MCF 10A (cell line): ENCODE measurements at regions not wholly inside any gene's neighbourhood (a gene's known extent, or its start where the extent isn't known, plus 50 kb on each side); places are given as distances from the start of the nearest gene placed in this dataset.

Source experiments
- BruUV-seq: library from RNA; stranded (reverse); fragments of 400-500 nt; replicated peaks from 2 replicates; lab custom pipeline; 2021; lab: Mats Ljungman, UMichigan
- CTCF ChIA-PET: fragments of 300-600 bp; sonication (Branson Sonifier 250); formaldehyde crosslinking; extraction: SDS; loops from one replicate; lab custom pipeline; 2021; ENCODE audit warnings: antibody characterized with exemption, inconsistent platforms; lab: Yijun Ruan, JAX
- POLR2A ChIA-PET: fragments of 300-600, 350-650 bp; sonication (Branson Sonifier 250); formaldehyde crosslinking; extraction: SDS; loops from one replicate; lab custom pipeline; 2020; ENCODE audit warnings: antibody characterized with exemption, inconsistent platforms; lab: Yijun Ruan, JAX
- DNase-seq: peaks from one replicate; pipeline ENCODE4 v3.0.0-alpha.2; 2018; ENCODE audit not compliant: unreplicated experiment
- H3K27ac Mint-ChIP-seq: one replicate; pipeline ENCODE4 v1.8.0; 2022; ENCODE audit warnings: mild to moderate bottlenecking, low read depth, mixed read lengths; ENCODE audit not compliant: unreplicated experiment
- H3K27me3 Mint-ChIP-seq: one replicate; pipeline ENCODE4 v1.8.0; 2022; ENCODE audit warnings: mixed read lengths; ENCODE audit not compliant: insufficient read depth, unreplicated experiment
- H3K36me3 Mint-ChIP-seq: one replicate; pipeline ENCODE4 v1.8.0; 2022; ENCODE audit warnings: mild to moderate bottlenecking, moderate library complexity, mixed read lengths; ENCODE audit not compliant: insufficient read depth, unreplicated experiment
- H3K4me1 Mint-ChIP-seq: one replicate; pipeline ENCODE4 v1.8.0; 2022; ENCODE audit warnings: mixed read lengths; ENCODE audit not compliant: insufficient read depth, unreplicated experiment
- H3K4me3 Mint-ChIP-seq: one replicate; pipeline ENCODE4 v1.8.0; 2022; ENCODE audit warnings: mild to moderate bottlenecking, moderate library complexity, mixed read lengths; ENCODE audit not compliant: unreplicated experiment
- H3K9me3 Mint-ChIP-seq: one replicate; pipeline ENCODE4 v1.8.0; 2022; ENCODE audit warnings: mixed read lengths; ENCODE audit not compliant: unreplicated experiment
- CTCF ChIP-seq: fragments of 200-600 bp; IDR thresholded peaks from one replicate; pipeline ENCODE4 v1.8.0; 2022; ENCODE audit warnings: antibody characterized with exemption, mild to moderate bottlenecking; ENCODE audit not compliant: unreplicated experiment
- intact Hi-C: fragments of 100-400 bp; cut with micrococcal nuclease; formaldehyde crosslinking; loops from 2 replicates; pipeline ENCODE4 v1.14.1; 2022

GRCh38 chr3:182603501-182603900, 189.8 kb upstream of the ATP11B start:
- no peaks in the 10 kb centered on the region for H3K27me3 Mint-ChIP-seq
- no TSS peak for BruUV-seq
- no peaks in the 10 kb centered on the region for H3K4me1 Mint-ChIP-seq
- ChIA-PET CTCF (no interaction called here), POLR2A (interaction anchor here (1.2 kb wide), 1 partner anchor 180 kb away, joined by 3 read pairs; no protein-coding TSS in a partner anchor)
- DNase-seq, result peak; percentile 1
- no peak for TF ChIP-seq CTCF
- no peak overlapping the region for H3K27ac Mint-ChIP-seq
- no peaks in the 10 kb centered on the region for H3K9me3 Mint-ChIP-seq
- H3K4me3 Mint-ChIP-seq, result no peak overlapping the region
- intact Hi-C loops, result no loop called here
- H3K36me3 Mint-ChIP-seq, result no peaks in the 10 kb centered on the region

GRCh38 chr3:182605882-182606611, 187.3 kb upstream of the ATP11B start:
- ChIA-PET CTCF (no interaction called here), POLR2A (interaction anchor here (0.7 kb wide), 1 partner anchor 52 kb away, joined by 6 read pairs; no protein-coding TSS in a partner anchor)
- no peak for TF ChIP-seq CTCF
- no peak for DNase-seq
- intact Hi-C loops, result no loop called here
- Mint-ChIP-seq H3K27me3 (no peaks in the 10 kb centered on the region), H3K4me1 (peaks cover 16% of the 10 kb centered on the region), H3K36me3 (no peaks in the 10 kb centered on the region), H3K27ac (no peak overlapping the region), H3K9me3 (no peaks in the 10 kb centered on the region), H3K4me3 (no peak overlapping the region)
- no TSS peak for BruUV-seq

GRCh38 chr3:182606905-182607504, 186.3 kb upstream of the ATP11B start:
- intact Hi-C loops, result no loop called here
- no TSS peak for BruUV-seq
- H3K36me3 Mint-ChIP-seq, result no peaks in the 10 kb centered on the region

More at GRCh38 chr3:182606905-182607504, 186.3 kb upstream of the ATP11B start:
- POLR2A ChIA-PET, result no interaction called here
- H3K4me1 Mint-ChIP-seq, result peaks cover 16% of the 10 kb centered on the region
- no peaks in the 10 kb centered on the region for H3K9me3 Mint-ChIP-seq
- H3K27ac Mint-ChIP-seq, result no peak overlapping the region
- no peak for TF ChIP-seq CTCF
- no peak overlapping the region for H3K4me3 Mint-ChIP-seq
- H3K27me3 Mint-ChIP-seq, result no peaks in the 10 kb centered on the region
- CTCF ChIA-PET, result no interaction called here
- no peak for DNase-seq
